ENCODE measurements at regions not wholly inside any gene's neighbourhood (a gene's known extent, or its start where the extent isn't known, plus 50 kb on each side); places are given as distances from the start of the nearest gene placed in this dataset.

DNA sequence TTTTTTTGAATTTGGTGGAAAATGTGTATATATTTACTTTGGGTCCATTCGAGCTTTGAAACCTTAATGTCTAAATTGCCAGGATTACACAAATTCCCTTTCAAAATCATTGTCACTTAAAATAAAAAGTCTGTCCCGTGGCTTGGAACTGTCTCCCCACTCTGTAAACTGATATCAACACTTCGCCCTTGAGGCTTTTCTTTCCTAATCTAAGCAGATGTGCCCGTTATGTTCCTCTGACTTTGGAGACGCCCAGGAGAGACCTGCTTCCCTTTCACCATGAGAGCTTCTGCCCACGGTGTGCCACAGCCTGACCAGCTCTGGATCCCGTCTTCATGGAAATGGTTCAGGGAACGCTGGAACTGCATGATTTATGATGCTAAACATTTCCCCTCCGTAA is 151.3 kb downstream of the C16orf95 start:
- no peak for DNase-seq

DNA sequence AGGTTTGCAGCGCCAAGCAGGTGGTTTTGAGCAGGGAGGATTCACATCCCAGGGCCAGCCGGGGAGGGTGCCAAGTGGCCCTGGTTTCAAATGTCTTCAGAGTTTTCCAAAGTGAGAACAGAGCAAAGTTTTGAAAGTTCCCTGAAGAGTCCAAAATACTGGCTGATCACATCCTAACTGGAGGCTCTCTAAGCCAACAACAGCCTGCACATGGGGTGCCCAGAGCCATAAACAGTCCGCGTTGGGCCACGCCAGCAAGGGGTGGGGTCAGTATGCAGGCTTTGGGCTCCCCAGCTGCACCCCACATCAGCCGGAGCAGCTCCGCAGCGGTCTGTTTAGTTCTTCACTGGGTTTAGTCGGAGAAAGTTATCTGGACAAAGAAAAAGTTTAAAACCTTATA is 150.9 kb downstream of the C16orf95 start:
- no peak for DNase-seq

DNA sequence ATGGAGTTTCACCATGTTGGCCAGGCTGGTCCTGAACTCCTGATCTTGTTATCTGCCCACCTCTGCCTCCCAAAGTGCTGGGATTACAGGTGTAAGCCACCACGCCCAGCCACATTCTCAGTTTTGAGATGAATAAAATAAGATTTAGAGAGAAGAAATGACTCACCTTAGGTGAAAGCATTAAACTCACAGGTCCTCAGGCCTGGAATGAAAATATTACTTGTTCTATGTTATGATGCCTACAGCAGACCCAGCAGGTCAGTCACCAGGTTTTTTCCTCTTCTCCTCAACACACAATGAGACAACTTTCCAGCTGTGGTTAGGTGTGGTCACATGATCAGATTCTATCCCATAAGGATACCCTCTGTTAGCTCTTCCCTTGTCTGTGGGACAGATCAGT is 150.3 kb downstream of the C16orf95 start:
- no peak for DNase-seq

DNA sequence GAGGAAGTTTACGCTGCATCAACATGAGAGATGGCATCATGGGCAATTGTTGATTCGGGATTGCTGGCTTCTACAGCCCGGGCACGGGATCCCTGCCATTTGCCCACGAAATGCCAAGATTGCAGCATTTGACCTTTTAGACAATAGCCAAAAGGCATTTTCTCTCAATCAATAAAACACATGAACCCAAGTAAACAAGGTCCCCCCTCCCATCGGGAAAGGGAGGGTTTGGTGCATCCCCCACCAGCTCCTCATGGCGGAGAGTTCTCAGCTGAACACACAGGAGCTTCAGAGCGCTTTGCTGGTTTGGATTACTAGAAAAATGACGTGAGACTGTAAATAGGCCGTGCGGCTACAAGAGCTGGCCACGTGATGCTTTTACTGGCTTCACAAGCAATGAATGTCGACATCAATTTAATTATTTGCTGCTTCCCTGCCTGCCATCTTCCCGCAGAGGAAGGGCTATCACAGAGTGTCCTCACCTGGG is 147.6 kb downstream of the C16orf95 start:
- no peak for DNase-seq

DNA sequence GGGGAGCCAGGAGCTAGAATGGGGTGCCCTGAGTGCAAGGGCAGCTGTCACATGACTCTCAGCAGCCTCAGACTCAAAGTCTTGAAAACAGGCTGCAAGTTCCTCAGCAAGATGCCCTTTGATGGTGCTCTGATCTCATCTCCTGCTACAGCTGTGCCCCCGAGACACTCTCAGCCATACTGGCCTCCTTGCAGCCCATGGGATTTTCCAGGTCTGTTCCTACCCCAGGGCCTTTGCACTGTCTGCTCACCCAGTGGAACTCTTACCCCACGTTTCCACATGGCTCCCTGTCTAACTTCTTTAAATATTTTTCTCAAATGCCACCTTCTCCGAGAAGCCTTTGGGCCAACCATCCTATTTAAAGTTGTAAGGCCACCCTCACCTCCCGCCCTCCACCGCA is 146.9 kb downstream of the C16orf95 start:
- no peak for DNase-seq

DNA sequence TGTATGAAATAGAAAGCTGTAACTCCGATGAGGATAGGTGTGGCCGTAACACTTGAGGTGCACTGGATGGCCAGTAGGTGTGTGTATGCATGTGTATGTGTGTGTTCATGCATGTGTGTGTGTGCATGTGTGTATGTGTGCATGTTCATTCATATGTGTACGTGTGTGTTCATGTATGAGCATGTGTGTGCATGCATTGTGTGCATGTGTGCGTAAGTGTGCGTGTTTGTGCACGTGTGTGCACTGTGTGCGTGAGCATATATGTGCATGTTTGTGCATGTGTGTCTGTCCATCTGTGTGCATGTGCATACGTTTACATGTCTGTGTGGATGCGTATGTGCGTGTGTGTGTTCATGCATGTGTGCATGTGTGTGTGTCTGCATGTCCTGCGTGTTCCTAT is 145.5 kb downstream of the C16orf95 start:
- DNase-seq, result no peak

DNA sequence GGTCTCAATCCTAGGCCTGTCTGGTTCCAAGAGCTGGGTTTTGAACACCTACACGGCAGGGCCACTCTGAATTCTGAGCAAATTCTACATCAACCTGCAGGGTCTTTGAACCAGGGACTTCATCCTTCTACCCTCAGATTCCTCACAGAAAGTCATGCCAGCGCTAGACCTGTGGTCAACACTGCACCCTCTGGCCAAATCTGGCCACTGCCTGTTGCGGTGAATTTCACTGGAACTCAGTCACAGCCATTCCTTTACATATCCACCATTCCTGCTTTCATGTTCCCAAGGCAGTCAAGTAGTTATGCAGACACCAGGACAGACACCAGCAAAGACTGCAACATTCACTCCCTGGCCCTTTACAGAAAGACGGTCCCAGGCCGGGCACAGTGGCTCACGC is 144.6 kb downstream of the C16orf95 start:
- DNase-seq, result no peak

DNA sequence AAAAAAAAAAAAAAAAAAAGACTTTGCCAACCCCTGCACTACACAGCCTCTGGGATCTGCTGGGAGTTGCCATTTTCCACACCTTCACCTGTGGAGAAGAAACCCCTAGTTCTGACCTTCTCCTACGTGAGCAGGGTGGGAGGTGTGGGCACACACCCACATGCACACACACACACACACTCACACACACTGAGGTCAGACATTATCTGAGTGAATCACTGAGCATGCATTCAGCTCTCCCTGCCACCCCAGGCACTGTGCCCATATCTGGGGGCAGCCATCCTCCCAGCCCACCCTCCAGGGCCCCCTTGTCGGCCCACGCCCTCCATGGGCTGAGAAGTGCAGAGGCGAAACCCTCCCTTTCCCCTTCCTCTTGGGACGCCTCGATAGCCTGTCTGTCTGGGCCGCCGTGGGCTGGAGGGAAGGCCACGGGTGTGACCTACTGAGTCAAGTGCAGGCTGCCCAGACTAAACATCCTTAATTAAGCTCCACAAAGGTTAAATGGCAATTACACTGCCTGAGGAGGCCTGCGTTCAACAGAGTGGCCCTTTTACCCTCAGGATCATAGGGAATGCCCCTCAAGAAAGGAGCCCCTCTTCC is 143.8 kb downstream of the C16orf95 start:
- DNase-seq, result no peak

DNA sequence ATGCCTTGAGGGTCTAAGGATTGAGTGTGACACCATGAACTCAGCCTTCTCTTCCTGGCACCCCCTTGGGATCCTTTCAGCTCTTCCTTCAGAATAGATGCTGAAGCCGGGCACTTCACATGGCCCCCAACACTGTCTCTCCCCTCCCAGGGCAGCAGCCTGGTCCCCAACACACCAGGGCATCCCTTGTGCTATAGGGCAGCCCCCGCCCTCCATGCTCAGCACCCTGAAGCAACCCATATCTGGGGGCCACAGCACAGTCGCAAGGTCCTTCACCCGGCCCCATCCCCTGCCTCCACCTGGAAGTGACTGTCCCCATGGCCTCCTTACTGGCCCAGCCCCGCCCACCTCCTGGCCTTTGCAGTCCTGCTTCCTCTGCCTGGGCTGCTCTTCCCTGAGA is 143.1 kb downstream of the C16orf95 start:
- DNase-seq, result no peak

DNA sequence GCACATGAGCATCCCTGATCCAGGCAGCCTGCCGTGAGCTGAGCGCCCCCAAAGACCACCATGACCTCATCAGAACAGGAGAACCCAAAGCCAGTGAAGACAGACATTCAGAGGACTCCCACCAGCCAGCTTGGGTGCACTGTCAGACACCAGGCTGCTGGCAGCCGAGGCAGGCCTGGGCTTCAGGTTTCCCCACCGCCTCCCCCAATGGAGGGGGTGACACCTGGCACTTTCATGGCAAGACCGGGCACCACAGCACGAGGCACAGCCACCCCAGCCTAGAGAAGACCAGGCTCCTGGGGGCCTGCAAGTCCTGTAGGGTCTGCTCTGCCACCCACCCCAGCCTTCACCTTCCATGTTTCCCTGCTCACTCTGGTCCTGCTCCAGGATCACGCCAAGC is 140.5 kb downstream of the C16orf95 start:
- no peak for DNase-seq

DNA sequence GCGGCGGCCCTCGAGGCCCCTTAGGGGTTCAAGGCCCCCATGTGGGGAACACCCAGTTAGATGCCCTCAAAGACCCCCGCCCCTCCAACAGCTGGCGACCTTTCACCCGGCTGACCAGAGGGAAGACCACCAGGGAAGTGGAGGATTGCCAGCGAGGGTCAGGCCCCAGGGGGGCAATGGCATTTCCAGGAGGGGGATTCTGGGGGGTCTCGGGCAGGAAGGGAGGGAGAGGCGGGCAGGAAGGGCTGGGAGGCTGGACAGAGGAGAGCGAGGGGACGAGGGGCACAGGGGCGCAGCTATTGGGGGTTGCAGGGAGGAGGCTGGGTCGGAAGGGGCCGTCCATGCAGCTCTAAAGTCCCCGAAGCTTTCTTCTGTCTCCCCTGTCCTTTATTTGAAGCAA is 139.5 kb downstream of the C16orf95 start:
- DNase-seq, result no peak

DNA sequence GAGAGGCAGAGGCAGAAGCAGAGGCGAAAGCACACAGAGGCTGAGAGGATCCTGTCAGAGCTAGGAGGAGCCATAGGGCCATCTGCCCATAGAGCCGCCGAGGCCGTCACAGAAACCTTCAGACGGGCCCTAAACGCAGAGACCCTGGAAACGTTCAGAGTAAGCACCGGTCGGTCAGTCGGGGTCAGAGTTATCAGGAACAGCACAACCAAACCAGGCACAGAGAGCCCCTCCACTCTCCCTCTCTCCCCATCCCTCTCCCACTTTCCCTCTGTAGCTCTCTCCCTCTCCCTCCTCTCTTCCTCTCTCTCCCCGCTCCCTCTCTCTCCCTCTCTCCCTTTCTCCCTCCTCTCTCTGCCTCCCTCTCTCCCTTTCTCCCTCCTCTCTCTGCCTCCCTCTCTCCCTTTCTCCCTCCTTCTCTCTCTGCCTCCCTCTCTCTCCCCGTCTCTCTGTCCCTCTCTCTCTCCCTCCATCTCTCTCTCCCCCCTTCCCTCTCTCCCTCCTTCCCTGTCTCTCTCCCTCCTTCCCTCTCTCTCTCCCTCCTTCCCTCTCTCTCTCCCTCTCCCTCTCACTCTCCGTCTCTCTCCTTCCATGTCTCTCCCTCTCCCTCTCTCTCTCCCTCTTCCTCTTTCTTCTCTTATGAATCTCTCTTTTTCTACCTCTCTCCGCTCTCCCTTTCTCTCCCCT is 138.9 kb downstream of the C16orf95 start:
- DNase-seq, result no peak

DNA sequence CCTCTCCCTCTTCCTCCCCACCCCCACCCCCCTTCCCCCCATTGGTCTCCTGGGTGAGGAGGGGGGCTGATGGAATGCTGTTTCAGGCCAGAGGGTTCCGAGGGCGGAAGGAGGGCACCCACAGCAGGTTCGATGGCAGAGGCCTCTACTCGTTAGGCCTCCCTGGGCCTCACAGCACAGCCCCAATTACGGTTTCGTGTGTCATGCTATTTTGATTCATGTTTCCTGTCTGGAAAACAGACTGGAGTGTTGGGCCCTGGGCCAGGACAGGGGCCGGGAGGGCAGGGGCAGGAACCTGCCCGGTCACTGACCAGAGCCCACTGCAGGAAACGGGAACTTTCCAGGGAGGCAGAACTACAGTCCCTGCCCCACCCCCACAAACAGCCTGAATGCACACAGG is 138.2 kb downstream of the C16orf95 start:
- DNase-seq, result no peak

DNA sequence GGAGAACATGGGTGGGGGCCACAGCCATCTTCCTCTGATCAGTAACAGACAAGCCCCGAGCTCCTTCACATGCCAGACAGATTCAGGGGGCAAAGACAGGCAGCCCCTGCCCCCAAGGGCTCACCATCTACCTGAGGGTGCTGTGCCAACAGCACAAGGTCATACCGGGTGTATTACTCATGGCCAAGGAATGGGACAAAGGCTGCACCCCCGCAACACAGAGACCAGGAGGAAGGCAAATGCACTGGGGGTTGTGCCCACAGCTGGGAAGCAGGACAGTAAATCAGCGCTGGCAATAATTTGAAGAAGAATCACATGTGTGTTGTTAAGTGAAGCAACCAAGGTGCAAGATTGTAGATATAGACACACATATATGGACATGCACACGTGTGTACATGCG is 137.1 kb downstream of the C16orf95 start:
- no peak for DNase-seq

DNA sequence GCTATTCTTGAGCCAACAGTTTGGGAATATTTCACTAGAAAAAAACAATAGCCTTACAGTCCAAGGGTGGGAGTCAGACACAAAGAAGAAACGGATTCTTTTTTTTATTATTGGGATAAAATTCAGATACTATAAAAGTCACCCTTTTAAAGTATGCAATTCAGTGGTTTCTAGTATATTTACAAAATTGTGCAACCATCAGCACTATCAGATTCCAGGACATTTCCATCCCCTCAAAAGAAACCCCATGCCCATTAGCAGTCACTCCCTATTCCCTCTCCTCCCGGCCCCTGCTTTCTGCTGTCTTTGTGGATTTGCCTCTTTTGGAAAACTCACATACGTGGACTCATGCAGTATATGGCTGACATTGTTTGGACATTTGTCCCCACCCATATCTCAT is 134.4 kb downstream of the C16orf95 start:
- no peak for DNase-seq

DNA sequence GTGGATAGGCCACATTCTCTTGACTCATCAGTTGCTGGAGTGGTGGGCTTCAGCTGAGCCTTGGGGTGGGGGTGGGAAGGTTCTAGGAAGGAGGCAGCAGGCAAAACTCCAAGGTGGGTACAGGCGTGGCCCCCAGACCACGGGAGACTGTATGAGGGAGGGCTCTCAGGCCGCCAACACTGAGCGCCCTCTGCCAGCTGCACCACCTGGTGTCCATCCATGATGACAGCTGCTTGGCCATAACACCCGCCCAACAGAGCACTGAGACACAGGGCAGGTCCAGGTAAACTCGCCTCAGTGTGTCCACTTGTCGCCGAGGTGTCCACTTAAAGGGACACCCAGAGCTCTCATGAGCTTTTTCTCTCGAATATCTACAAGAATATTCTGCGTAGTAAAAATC is 133.5 kb downstream of the C16orf95 start:
- DNase-seq, result no peak

DNA sequence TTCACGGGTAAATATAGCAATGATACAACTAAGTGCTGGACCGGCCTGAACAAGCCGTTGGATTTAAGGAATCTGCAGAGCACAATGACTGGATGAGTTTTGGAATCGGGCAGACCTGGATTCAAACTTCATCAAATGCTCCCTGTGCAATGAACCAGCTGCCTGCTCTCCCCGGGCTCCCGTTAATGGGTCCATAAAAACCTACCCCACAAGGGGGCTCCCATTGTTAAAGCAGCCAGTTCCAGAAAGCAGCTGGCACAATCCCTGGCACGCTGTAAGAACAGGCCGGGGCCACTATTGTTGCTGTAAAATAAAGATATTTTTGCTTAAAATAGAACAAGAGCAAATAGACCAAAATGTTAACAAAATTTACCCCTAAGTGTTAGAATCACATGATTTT is 131.9 kb downstream of the C16orf95 start:
- DNase-seq, result no peak

DNA sequence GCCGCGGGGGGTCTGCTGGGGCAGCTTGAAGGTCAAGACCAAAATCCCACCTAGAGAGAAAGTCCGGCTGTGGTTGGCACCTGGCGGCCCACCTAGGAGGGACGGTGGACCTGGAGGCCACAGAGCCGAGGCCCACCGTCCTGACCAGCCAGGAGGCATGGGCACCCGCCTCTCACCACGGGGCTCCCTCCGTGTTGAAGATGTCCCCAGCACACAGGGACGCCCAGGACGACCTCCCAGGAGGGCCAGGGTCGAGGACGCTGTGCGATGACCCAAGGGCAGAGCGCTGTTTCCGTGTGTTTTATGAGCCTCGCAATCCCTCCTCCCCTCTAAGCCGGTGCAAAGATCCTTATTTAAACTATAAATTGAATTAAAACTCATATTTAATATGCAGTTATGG is 131.2 kb downstream of the C16orf95 start:
- no peak for DNase-seq

DNA sequence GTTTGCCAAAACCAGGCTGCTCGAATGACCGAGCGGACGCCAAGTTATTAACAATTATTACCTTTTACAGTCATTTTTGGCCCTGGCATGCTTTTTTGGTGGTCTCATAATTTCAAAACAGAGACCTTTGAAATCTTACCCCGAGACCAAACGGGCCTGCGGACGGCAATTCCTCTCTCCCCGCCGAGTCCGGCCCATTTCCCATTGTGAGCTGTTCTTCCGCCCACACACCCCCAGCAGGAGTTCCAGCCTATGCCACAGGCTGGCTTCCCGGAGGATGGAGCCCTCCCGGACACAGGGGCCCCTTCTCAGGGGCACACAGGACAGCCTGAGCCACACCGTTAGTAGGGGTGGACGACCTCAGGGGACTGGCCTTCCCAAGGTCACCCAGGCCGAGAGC is 130.7 kb downstream of the C16orf95 start:
- no peak for DNase-seq

DNA sequence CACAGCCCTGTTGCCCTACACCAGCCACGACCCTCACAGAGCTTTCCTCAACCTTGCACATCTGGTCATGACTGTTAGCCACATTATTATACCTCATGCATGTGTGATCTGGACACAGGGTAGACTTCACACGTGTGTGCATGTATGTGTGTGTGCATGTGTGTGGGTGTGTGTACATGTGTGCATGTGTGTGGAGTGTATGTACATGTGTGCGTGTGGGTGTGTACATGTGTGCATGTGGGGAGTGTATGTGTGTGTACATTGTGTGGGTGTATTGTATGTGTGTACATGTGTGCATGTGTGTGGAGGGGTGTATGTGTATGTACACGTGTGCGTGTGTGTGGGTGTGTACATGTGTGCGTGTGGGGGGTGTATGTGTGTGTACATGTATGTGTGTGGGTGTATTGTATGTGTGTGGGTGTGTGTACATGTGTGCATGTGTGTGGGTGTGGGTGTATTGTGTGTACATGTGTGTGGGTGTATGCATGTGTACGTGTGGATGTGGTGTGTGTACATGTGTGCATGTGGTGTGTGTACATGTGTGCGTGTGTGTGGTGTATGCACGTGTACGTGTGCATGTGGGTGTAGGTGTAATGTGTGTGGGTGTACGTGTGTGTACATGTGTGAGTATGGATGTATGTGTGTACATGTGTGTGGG is 130.2 kb downstream of the C16orf95 start:
- DNase-seq, result no peak

DNA sequence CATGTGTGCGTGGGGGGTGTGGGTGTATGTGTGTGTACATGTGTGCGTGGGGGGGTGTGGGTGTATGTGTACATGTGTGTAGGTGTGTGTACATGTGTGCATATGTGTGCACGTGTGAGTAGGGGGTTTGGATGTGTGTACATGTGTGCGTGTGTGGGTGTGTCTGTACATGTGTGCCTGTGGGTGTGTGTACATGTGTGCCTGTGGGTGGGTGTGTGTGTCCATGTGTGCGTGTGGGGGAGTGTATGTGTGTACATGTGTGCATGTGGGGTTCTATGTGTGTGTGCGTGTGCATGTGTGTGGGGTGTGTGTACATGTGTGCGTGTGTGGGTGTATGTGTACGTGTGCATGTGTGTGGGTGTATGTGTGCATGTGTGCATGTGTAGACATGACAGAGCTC is 129.1 kb downstream of the C16orf95 start:
- DNase-seq, result no peak

DNA sequence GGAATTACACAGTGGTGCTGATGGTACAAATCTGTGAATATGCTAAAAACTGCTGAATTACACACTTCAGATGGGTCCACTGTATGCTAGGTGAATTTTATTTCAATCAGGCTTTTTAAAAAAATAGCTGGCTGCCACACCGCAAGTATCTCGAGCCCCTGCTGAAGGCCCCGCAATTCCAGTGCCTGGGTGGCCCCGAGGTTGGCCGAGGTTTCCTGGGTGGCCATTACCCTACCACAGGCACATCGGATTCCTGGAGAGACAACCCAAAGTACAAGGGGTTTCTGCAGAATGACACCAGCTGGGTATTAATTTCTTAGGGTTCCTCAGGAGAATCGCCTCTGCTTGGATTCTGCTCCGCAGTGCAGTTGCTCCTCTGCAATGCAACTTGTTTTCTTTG is 127.8 kb downstream of the C16orf95 start:
- DNase-seq, result no peak

Measured in anterior cingulate cortex (tissue), 58 donors.